ENCODE measurements at regions not wholly inside any gene's neighbourhood (a gene's known extent, or its start where the extent isn't known, plus 50 kb on each side); places are given as distances from the start of the nearest gene placed in this dataset.

DNA sequence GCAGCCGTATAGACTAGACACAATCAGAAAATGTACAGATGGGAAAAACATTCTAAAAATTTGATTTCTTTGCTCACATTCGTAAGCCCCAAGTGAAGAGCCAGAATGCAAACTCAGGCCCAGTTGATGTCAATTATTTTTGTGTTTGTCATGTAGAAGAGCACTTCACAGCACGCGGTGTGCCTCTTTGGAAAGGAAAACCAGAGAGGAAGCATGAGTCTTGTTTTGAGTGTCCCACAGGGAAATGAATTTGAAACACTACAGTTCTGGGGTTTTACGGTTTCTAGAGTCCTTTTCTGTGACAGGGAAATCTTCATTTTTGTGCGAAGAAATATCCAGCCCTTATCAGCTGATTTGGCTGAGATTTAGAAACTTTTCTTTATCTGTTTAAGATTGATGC lies 554.6 kb upstream of the BOD1L1 start:
- Mint-ChIP-seq H3K4me3 (ENCODE audit: low read depth) (no peak overlapping the region), H3K27me3 (ENCODE audit: low read depth) (no peaks in the 10 kb centered on the region), H3K4me1 (ENCODE audit: low read depth) (peaks cover 16% of the 10 kb centered on the region), H3K9me3 (no peaks in the 10 kb centered on the region), H3K27ac (no peak overlapping the region), H3K36me3 (ENCODE audit: low read depth) (no peaks in the 10 kb centered on the region)
- DNase-seq (ENCODE audit: low spot score) = no peak
- intact Hi-C loops (cut with micrococcal nuclease) = no loop called here

DNA sequence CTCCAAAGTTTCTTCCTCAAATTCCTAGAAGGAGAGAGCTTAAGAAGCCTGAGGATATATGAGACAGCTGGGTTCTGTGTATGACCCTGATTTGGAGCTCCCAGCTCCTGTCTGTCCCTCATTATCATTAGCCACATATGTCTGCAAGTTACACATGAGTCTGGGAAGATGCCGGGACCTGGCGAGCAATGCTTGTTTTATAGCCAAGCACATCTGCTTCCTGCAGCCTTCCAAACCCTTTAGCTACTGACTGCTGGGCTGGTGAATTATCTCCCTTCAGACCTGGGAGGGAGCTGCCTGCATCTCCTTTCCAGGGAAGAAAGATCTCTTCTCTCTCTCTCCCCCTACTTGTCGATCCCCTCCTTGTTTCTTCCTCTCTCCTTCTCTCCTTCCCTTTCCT lies 556.7 kb upstream of the BOD1L1 start:
- H3K9me3 Mint-ChIP-seq = no peaks in the 10 kb centered on the region
- no peaks in the 10 kb centered on the region for H3K36me3 Mint-ChIP-seq (ENCODE audit: low read depth)
- no peaks in the 10 kb centered on the region for H3K27me3 Mint-ChIP-seq (ENCODE audit: low read depth)
- no peak for DNase-seq (ENCODE audit: low spot score)
- H3K4me1 Mint-ChIP-seq (ENCODE audit: low read depth) = no peaks in the 10 kb centered on the region
- no peak overlapping the region for H3K27ac Mint-ChIP-seq
- H3K4me3 Mint-ChIP-seq (ENCODE audit: low read depth) = no peak overlapping the region
- intact Hi-C loops (cut with micrococcal nuclease) = no loop called here

DNA sequence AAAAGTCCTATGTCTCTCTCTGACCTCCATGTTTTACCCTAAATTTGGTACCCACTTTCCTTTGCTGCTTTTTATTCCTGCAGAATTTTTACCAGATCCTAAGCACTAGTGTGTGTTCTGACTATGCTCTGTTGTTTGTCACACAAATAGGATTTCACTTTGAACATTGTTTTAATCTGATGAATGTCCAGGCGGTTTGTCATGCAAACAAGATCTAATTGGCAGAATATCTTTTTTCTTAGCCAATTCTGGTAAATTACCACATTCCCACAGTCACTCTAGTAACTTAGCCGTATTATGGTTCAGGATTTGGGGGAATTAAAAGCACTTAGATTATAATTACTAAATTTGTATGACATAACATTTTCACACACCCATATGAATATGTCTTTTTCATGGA lies 557.2 kb upstream of the BOD1L1 start:
- no peak for DNase-seq (ENCODE audit: low spot score)
- no peaks in the 10 kb centered on the region for H3K4me1 Mint-ChIP-seq (ENCODE audit: low read depth)
- intact Hi-C loops (cut with micrococcal nuclease) = no loop called here
- no peaks in the 10 kb centered on the region for H3K36me3 Mint-ChIP-seq (ENCODE audit: low read depth)
- no peaks in the 10 kb centered on the region for H3K9me3 Mint-ChIP-seq
- H3K4me3 Mint-ChIP-seq (ENCODE audit: low read depth) = no peak overlapping the region
- no peak overlapping the region for H3K27ac Mint-ChIP-seq
- H3K27me3 Mint-ChIP-seq (ENCODE audit: low read depth) = no peaks in the 10 kb centered on the region

DNA sequence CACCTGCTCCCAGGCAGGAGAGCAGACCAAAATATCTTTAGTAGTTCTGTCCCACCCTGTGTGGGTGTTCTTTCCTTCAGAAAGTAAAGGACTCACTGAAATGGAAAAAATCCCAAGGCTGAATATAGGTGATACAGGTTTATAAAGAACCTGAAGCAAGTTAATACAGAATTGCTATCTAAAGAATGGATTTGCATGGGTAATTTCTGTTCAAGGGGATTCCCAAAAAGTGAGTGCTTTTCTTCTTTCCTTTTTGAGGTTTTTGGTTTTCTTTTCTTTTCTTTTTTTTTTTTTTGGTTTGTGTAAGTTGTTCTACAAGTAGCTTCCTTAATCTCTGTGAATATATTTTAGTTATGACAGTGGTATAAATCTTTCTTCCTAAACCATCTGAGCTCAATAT lies 560.7 kb upstream of the BOD1L1 start:
- Mint-ChIP-seq H3K36me3 (ENCODE audit: low read depth) (no peaks in the 10 kb centered on the region), H3K27ac (no peak overlapping the region), H3K27me3 (ENCODE audit: low read depth) (no peaks in the 10 kb centered on the region), H3K4me3 (ENCODE audit: low read depth) (no peak overlapping the region), H3K9me3 (no peaks in the 10 kb centered on the region), H3K4me1 (ENCODE audit: low read depth) (no peaks in the 10 kb centered on the region)
- intact Hi-C loops (cut with micrococcal nuclease) = no loop called here
- no peak for DNase-seq (ENCODE audit: low spot score)

DNA sequence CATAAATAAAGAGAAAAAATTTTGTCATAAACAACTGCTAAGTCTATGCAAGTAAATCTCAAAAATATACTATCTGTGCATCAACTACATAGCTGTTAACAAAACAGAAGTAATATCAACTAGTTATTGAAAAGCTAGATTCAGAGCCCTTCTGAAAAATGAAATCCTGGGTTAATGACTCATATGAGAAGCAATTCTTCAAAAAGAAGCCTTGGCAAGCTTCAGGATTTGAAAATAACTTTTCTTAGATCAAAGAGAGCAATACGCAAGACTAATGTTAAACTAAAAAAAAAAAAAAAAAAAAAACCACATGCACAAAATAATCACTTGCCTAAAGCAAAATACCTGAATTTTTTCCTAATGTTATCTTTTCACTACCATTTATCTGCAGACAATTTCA lies 566.1 kb upstream of the BOD1L1 start:
- Mint-ChIP-seq H3K27ac (no peak overlapping the region), H3K36me3 (ENCODE audit: low read depth) (no peaks in the 10 kb centered on the region), H3K4me3 (ENCODE audit: low read depth) (no peak overlapping the region), H3K4me1 (ENCODE audit: low read depth) (no peaks in the 10 kb centered on the region), H3K9me3 (no peaks in the 10 kb centered on the region), H3K27me3 (ENCODE audit: low read depth) (no peaks in the 10 kb centered on the region)
- DNase-seq (ENCODE audit: low spot score) = no peak
- intact Hi-C loops (cut with micrococcal nuclease) = no loop called here

DNA sequence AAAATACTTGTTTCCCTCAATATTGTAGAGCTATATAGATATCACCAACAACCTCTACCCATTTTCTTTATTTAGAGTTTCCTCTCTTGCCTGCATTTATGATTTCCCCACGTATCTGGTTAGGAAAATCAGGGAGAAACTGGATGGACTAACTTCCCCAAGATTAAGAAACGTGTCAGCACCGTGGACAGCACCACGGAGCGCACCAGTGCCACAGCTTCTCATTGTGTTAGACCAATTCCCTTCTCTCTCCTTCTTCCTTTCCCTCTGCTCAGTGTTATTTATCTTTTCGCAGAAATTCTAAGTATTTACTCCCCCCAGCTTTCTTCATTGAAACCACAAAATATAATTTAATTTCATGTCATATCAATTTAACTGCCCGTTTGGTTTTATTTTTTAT lies 568.6 kb upstream of the BOD1L1 start:
- Mint-ChIP-seq H3K27me3 (ENCODE audit: low read depth) (no peaks in the 10 kb centered on the region), H3K4me3 (ENCODE audit: low read depth) (no peak overlapping the region), H3K36me3 (ENCODE audit: low read depth) (no peaks in the 10 kb centered on the region), H3K4me1 (ENCODE audit: low read depth) (no peaks in the 10 kb centered on the region), H3K27ac (no peak overlapping the region), H3K9me3 (no peaks in the 10 kb centered on the region)
- DNase-seq (ENCODE audit: low spot score) = no peak
- intact Hi-C loops (cut with micrococcal nuclease) = no loop called here

DNA sequence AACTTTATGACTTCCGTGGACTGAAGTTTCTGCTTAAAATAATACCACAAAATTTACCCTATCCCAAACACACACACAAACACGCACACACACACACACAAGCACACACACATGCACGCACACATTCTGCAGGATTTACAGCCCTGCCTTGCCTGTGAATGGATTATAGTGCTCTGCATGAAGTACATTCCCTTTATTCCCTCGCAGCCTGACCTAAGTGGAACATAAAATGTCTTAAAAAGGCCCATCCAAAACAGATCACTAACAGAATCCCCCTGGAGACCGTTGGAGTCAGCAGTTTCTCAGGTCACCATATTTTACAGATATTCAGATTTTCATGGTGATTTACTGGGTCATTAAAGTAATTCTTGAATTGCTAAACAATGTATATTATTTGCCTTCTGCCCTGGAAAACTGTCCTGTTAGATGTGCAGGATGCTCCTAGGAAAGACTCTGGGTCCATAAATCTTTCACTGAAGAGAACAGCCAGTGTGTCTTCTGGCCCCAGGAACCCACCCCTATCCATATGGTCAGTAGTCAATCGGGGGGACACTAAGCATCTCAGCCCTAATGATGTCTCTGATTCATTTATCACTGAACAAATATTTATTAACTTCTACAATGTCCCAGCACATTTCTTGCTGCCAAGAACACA lies 587.7 kb upstream of the BOD1L1 start:
- H3K9me3 Mint-ChIP-seq = no peaks in the 10 kb centered on the region
- intact Hi-C loops (cut with micrococcal nuclease) = no loop called here
- H3K4me1 Mint-ChIP-seq (ENCODE audit: low read depth) = no peaks in the 10 kb centered on the region
- H3K27me3 Mint-ChIP-seq (ENCODE audit: low read depth) = no peaks in the 10 kb centered on the region
- no peak for DNase-seq (ENCODE audit: low spot score)
- no peak overlapping the region for H3K27ac Mint-ChIP-seq
- H3K36me3 Mint-ChIP-seq (ENCODE audit: low read depth) = no peaks in the 10 kb centered on the region
- H3K4me3 Mint-ChIP-seq (ENCODE audit: low read depth) = no peak overlapping the region

DNA sequence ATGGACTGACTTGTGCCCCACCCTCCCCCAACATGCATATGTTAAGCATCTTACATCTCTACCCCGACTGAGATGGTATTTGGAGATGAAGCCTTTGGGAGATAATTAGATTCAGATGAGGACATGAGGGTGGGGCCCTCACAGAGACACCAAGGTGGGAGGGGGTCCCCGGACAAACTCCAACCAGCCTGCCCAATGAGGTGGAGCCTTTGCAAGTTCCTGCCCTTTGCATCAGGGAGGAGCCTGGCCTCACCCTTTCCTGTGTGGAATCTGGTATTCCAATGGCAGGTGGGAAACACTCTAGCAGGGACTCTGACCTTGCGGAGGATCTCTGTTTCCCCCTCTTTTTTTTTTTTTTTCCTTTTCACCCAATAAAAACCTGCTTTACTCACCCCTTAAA lies 589.9 kb upstream of the BOD1L1 start:
- H3K4me3 Mint-ChIP-seq (ENCODE audit: low read depth) = no peak overlapping the region
- H3K36me3 Mint-ChIP-seq (ENCODE audit: low read depth) = no peaks in the 10 kb centered on the region
- H3K9me3 Mint-ChIP-seq = no peaks in the 10 kb centered on the region
- H3K27ac Mint-ChIP-seq = no peak overlapping the region
- H3K4me1 Mint-ChIP-seq (ENCODE audit: low read depth) = no peaks in the 10 kb centered on the region
- no peaks in the 10 kb centered on the region for H3K27me3 Mint-ChIP-seq (ENCODE audit: low read depth)
- no peak for DNase-seq (ENCODE audit: low spot score)
- intact Hi-C loops (cut with micrococcal nuclease) = no loop called here

DNA sequence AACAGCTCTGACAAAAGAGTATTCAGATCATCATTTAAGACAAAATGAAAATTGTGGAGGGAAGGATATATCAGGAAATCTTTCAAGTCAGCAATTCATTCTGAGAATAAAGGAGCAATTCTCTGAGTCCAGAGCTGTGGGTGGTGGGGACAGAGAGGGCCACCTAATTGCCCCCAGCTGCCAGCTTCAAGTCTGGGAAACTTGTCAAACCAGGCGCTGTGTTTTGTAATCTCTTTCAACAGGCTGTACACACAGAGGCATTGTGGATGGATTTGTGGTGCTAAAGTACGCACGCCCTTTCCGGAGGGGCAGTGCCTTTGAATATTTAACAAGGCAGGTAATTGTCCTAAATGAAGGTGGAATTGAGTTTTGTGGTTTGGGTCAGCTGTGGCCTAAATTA lies 591.1 kb upstream of the BOD1L1 start:
- H3K4me3 Mint-ChIP-seq (ENCODE audit: low read depth) = no peak overlapping the region
- H3K27ac Mint-ChIP-seq = no peak overlapping the region
- DNase-seq (ENCODE audit: low spot score) = no peak
- no peaks in the 10 kb centered on the region for H3K36me3 Mint-ChIP-seq (ENCODE audit: low read depth)
- no peaks in the 10 kb centered on the region for H3K27me3 Mint-ChIP-seq (ENCODE audit: low read depth)
- intact Hi-C loops (cut with micrococcal nuclease) = no loop called here
- no peaks in the 10 kb centered on the region for H3K9me3 Mint-ChIP-seq
- H3K4me1 Mint-ChIP-seq (ENCODE audit: low read depth) = no peaks in the 10 kb centered on the region

GRCh38 chr4:14221176-14221575 lies 593.7 kb upstream of the BOD1L1 start:
- Mint-ChIP-seq H3K4me3 (ENCODE audit: low read depth) (no peak overlapping the region), H3K4me1 (ENCODE audit: low read depth) (no peaks in the 10 kb centered on the region), H3K27me3 (ENCODE audit: low read depth) (no peaks in the 10 kb centered on the region), H3K36me3 (ENCODE audit: low read depth) (no peaks in the 10 kb centered on the region), H3K27ac (no peak overlapping the region), H3K9me3 (no peaks in the 10 kb centered on the region)
- DNase-seq (ENCODE audit: low spot score) = no peak
- intact Hi-C loops (cut with micrococcal nuclease) = no loop called here

- Mint-ChIP-seq H3K9me3 (no peaks in the 10 kb centered on the region), H3K27ac (no peak overlapping the region), H3K4me1 (ENCODE audit: low read depth) (no peaks in the 10 kb centered on the region), H3K4me3 (ENCODE audit: low read depth) (no peak overlapping the region), H3K36me3 (ENCODE audit: low read depth) (no peaks in the 10 kb centered on the region), H3K27me3 (ENCODE audit: low read depth) (no peaks in the 10 kb centered on the region)
- DNase-seq (ENCODE audit: low spot score) = no peak
- intact Hi-C loops (cut with micrococcal nuclease) = no loop called here
These were observed 595.0 kb upstream of the BOD1L1 start for GRCh38 chr4:14222377-14223029.

GRCh38 chr4:14223461-14223860 lies 595.9 kb upstream of the BOD1L1 start:
- Mint-ChIP-seq H3K27me3 (ENCODE audit: low read depth) (no peaks in the 10 kb centered on the region), H3K4me3 (ENCODE audit: low read depth) (no peak overlapping the region), H3K27ac (no peak overlapping the region), H3K4me1 (ENCODE audit: low read depth) (no peaks in the 10 kb centered on the region), H3K36me3 (ENCODE audit: low read depth) (no peaks in the 10 kb centered on the region), H3K9me3 (no peaks in the 10 kb centered on the region)
- DNase-seq (ENCODE audit: low spot score) = no peak
- intact Hi-C loops (cut with micrococcal nuclease) = no loop called here

GRCh38 chr4:14225688-14226207 lies 598.2 kb upstream of the BOD1L1 start:
- intact Hi-C loops (cut with micrococcal nuclease) = no loop called here
- no peaks in the 10 kb centered on the region for H3K4me1 Mint-ChIP-seq (ENCODE audit: low read depth)
- DNase-seq (ENCODE audit: low spot score) = no peak

More at GRCh38 chr4:14225688-14226207, 598.2 kb upstream of the BOD1L1 start:
- no peaks in the 10 kb centered on the region for H3K36me3 Mint-ChIP-seq (ENCODE audit: low read depth)
- no peak overlapping the region for H3K27ac Mint-ChIP-seq
- no peak overlapping the region for H3K4me3 Mint-ChIP-seq (ENCODE audit: low read depth)
- H3K9me3 Mint-ChIP-seq = no peaks in the 10 kb centered on the region
- H3K27me3 Mint-ChIP-seq (ENCODE audit: low read depth) = no peaks in the 10 kb centered on the region
